Rectal smooth muscle tissue (tissue), 1 donor: ENCODE measurements at regions not wholly inside any gene's neighbourhood (a gene's known extent, or its start where the extent isn't known, plus 50 kb on each side); places are given as distances from the start of the nearest gene placed in this dataset.

Experiments used
- H3K27ac ChIP-seq: one replicate; pipeline ENCODE4 v1.7.0; 2013; ENCODE audit warnings: low read depth, low read length, inconsistent platforms
- H3K27me3 ChIP-seq: one replicate; pipeline ENCODE4 v1.7.0; 2013; ENCODE audit warnings: low read length; ENCODE audit not compliant: control insufficient read depth, insufficient read depth
- H3K36me3 ChIP-seq: one replicate; pipeline ENCODE4 v1.7.0; 2013; ENCODE audit warnings: low read length; ENCODE audit not compliant: control insufficient read depth, insufficient read depth
- H3K4me1 ChIP-seq: one replicate; pipeline ENCODE4 v1.7.0; 2013; ENCODE audit warnings: low read length; ENCODE audit not compliant: control insufficient read depth, insufficient read depth
- H3K4me3 ChIP-seq: one replicate; pipeline ENCODE4 v1.7.0; 2013; ENCODE audit warnings: low read length
- H3K9ac ChIP-seq: one replicate; pipeline ENCODE4 v1.7.0; 2013; ENCODE audit warnings: low read length

- H3K4me1 ChIP-seq = no peaks in the 10 kb centered on the region
- H3K36me3 ChIP-seq = no peaks in the 10 kb centered on the region
- H3K4me3 ChIP-seq = no peak overlapping the region
- H3K9ac ChIP-seq = no peak overlapping the region
- no peak overlapping the region for H3K27ac ChIP-seq
- no peaks in the 10 kb centered on the region for H3K27me3 ChIP-seq
These were observed 127.3 kb upstream of the STK26 start for GRCh38 chrX:131895807-131896206.

GRCh38 chrX:131901546-131901945 lies 121.6 kb upstream of the STK26 start:
- Histone ChIP-seq H3K4me1 (no peaks in the 10 kb centered on the region), H3K27me3 (no peaks in the 10 kb centered on the region), H3K9ac (no peak overlapping the region), H3K36me3 (no peaks in the 10 kb centered on the region), H3K4me3 (no peak overlapping the region), H3K27ac (no peak overlapping the region)

GRCh38 chrX:131907488-131908314 lies 115.4 kb upstream of the STK26 start:
- Histone ChIP-seq H3K4me1 (no peaks in the 10 kb centered on the region), H3K36me3 (no peaks in the 10 kb centered on the region), H3K9ac (no peak overlapping the region), H3K27ac (no peak overlapping the region), H3K27me3 (peaks cover 4% of the 10 kb centered on the region), H3K4me3 (no peak overlapping the region)

- H3K4me1 ChIP-seq = no peaks in the 10 kb centered on the region
- peaks cover 4% of the 10 kb centered on the region for H3K27me3 ChIP-seq
- no peak overlapping the region for H3K9ac ChIP-seq
- no peaks in the 10 kb centered on the region for H3K36me3 ChIP-seq
- no peak overlapping the region for H3K27ac ChIP-seq
- no peak overlapping the region for H3K4me3 ChIP-seq
These were observed 112.5 kb upstream of the STK26 start for GRCh38 chrX:131910586-131910985.

GRCh38 chrX:131915488-131915887 lies 107.6 kb upstream of the STK26 start:
- Histone ChIP-seq H3K4me1 (no peaks in the 10 kb centered on the region), H3K36me3 (no peaks in the 10 kb centered on the region), H3K27me3 (no peaks in the 10 kb centered on the region), H3K4me3 (no peak overlapping the region), H3K9ac (no peak overlapping the region), H3K27ac (no peak overlapping the region)

GRCh38 chrX:131917588-131917987 lies 105.5 kb upstream of the STK26 start:
- H3K27me3 ChIP-seq = no peaks in the 10 kb centered on the region

GRCh38 chrX:131918839-131919238 lies 104.3 kb upstream of the STK26 start:
- no peak overlapping the region for H3K9ac ChIP-seq
- no peaks in the 10 kb centered on the region for H3K36me3 ChIP-seq
- no peaks in the 10 kb centered on the region for H3K27me3 ChIP-seq

More at GRCh38 chrX:131917588-131917987, 105.5 kb upstream of the STK26 start:
- H3K4me3 ChIP-seq = no peak overlapping the region
- H3K27ac ChIP-seq = no peak overlapping the region
- H3K36me3 ChIP-seq = no peaks in the 10 kb centered on the region
- H3K4me1 ChIP-seq = no peaks in the 10 kb centered on the region
- no peak overlapping the region for H3K9ac ChIP-seq

GRCh38 chrX:131923614-131924250 lies 99.4 kb upstream of the STK26 start:
- Histone ChIP-seq H3K27ac (no peak overlapping the region), H3K27me3 (no peaks in the 10 kb centered on the region), H3K36me3 (no peaks in the 10 kb centered on the region), H3K4me3 (no peak overlapping the region), H3K4me1 (no peaks in the 10 kb centered on the region), H3K9ac (no peak overlapping the region)

More at GRCh38 chrX:131918839-131919238, 104.3 kb upstream of the STK26 start:
- Histone ChIP-seq H3K27ac (no peak overlapping the region), H3K4me1 (no peaks in the 10 kb centered on the region), H3K4me3 (no peak overlapping the region)

- Histone ChIP-seq H3K27ac (no peak overlapping the region), H3K27me3 (no peaks in the 10 kb centered on the region), H3K36me3 (no peaks in the 10 kb centered on the region), H3K4me1 (no peaks in the 10 kb centered on the region), H3K9ac (no peak overlapping the region), H3K4me3 (no peak overlapping the region)
These were observed 84.4 kb upstream of the STK26 start for GRCh38 chrX:131938749-131939148.

- Histone ChIP-seq H3K27ac (no peak overlapping the region), H3K36me3 (no peaks in the 10 kb centered on the region), H3K27me3 (no peaks in the 10 kb centered on the region), H3K9ac (no peak overlapping the region), H3K4me3 (no peak overlapping the region), H3K4me1 (no peaks in the 10 kb centered on the region)
These were observed 81.1 kb upstream of the STK26 start for GRCh38 chrX:131942034-131942433.

GRCh38 chrX:131944936-131945902 lies 77.9 kb upstream of the STK26 start:
- Histone ChIP-seq H3K36me3 (no peaks in the 10 kb centered on the region), H3K27ac (no peak overlapping the region), H3K27me3 (no peaks in the 10 kb centered on the region), H3K4me3 (no peak overlapping the region), H3K4me1 (no peaks in the 10 kb centered on the region), H3K9ac (no peak overlapping the region)

- no peaks in the 10 kb centered on the region for H3K27me3 ChIP-seq
- H3K9ac ChIP-seq = no peak overlapping the region
- H3K36me3 ChIP-seq = no peaks in the 10 kb centered on the region
- H3K4me1 ChIP-seq = no peaks in the 10 kb centered on the region
- no peak overlapping the region for H3K27ac ChIP-seq
- H3K4me3 ChIP-seq = no peak overlapping the region
These were observed 71.9 kb upstream of the STK26 start for GRCh38 chrX:131951166-131951565.
